ENCODE measurements at regions not wholly inside any gene's neighbourhood (a gene's known extent, or its start where the extent isn't known, plus 50 kb on each side); places are given as distances from the start of the nearest gene placed in this dataset.

- no peak for DNase-seq
Observed at GRCh38 chr12:92030618-92031017, 115.0 kb downstream of the BTG1 start.

- DNase-seq = no peak
Observed at GRCh38 chr12:92029902-92030586, 115.6 kb downstream of the BTG1 start.

GRCh38 chr12:92029136-92029535, 116.5 kb downstream of the BTG1 start:
- no peak for DNase-seq

- no peak for DNase-seq
Observed at GRCh38 chr12:92028441-92028709, 117.3 kb downstream of the BTG1 start.

GRCh38 chr12:92027701-92028440, 117.8 kb downstream of the BTG1 start:
- DNase-seq = no peak

- no peak for DNase-seq
Observed at GRCh38 chr12:92027243-92027642, 118.4 kb downstream of the BTG1 start.

GRCh38 chr12:92025462-92026207, 120.0 kb downstream of the BTG1 start:
- no peak for DNase-seq

- no peak for DNase-seq
Observed at GRCh38 chr12:92022093-92022492, 123.6 kb downstream of the BTG1 start.

- DNase-seq = no peak
Observed at GRCh38 chr12:92021666-92022035, 124.0 kb downstream of the BTG1 start.

GRCh38 chr12:92020983-92021665, 124.5 kb downstream of the BTG1 start:
- peak; percentile 35 for DNase-seq

GRCh38 chr12:92019491-92020277, 126.0 kb downstream of the BTG1 start:
- peak; percentile 16 for DNase-seq

GRCh38 chr12:92012691-92013090, 133.0 kb downstream of the BTG1 start:
- no peak for DNase-seq

GRCh38 chr12:92010853-92011701, 134.6 kb downstream of the BTG1 start:
- DNase-seq = no peak

GRCh38 chr12:92010368-92010767, 135.3 kb downstream of the BTG1 start:
- DNase-seq = no peak

- DNase-seq = no peak
Observed at GRCh38 chr12:92008345-92008744, 137.3 kb downstream of the BTG1 start.

- no peak for DNase-seq
Observed at GRCh38 chr12:92007787-92008186, 137.9 kb downstream of the BTG1 start.

GRCh38 chr12:92003701-92004100, 141.9 kb downstream of the BTG1 start:
- no peak for DNase-seq

- DNase-seq = no peak
Observed at GRCh38 chr12:92002673-92003382, 142.8 kb downstream of the BTG1 start.

- no peak for DNase-seq
Observed at GRCh38 chr12:92002195-92002649, 143.4 kb downstream of the BTG1 start.

GRCh38 chr12:92000597-92000996, 145.0 kb downstream of the BTG1 start:
- peak; percentile 48 for DNase-seq
